LoVo (cell line): ENCODE measurements at regions not wholly inside any gene's neighbourhood (a gene's known extent, or its start where the extent isn't known, plus 50 kb on each side); places are given as distances from the start of the nearest gene placed in this dataset.
"Not testable (repeated sequence)": the region's sequence is repeated elsewhere in the genome, so short reads cannot be mapped to it uniquely, and the experiment has no call there.

ENCODE experiments used
- DNase-seq: peaks from one replicate; pipeline ENCODE4 v3.0.0-alpha.2; 2016; ENCODE audit warnings: low spot score

DNA sequence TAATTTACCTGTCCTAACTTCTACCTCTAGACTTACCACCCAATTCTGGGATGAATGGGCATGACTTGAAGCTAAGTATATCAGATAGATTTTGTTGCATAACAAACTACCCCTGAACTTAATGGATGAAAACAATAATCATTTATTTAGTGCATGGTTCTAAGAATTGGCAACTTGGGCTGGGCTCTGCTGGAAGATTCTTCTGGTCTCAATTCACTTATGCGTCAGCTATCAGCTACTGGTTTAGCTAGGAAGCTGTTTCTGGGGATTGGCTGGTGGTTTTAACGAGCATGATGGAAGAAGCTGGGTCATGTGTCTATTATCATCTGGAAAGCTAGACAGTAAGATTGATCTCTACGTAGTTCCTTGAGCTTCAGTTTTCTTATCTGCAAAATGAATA is 77.3 kb upstream of the LMCD1 start:
- DNase-seq: no peak

DNA sequence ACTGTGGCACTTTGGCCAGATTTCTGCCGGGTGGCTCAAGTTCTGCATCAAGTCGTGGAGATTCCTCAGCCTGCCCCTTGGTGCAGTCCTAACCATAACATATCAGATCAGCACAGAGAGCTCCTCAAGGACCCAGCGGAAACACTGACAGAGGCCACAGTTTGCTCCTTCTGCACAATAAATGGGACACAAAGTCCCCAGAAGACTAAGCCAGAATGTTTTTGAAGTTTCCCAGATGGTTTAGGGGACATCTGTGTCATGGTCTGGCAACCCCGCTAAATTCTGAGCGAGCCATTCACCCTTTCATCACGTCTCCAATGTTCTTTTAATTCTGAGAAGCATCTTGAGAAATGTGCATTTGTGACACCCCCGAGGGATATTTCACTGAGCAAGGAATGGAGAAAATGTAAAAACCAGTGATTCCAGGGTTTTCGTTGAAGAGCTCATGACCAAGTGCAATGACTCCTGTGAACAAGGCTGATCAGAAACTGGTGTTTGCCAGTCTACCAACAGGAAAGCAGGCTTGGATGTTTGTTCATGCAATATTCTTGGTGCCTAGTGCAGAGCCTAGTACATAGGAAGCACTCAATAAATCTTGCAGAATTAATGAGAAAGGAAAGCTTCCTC is 64.8 kb upstream of the LMCD1 start:
- no peak for DNase-seq

DNA sequence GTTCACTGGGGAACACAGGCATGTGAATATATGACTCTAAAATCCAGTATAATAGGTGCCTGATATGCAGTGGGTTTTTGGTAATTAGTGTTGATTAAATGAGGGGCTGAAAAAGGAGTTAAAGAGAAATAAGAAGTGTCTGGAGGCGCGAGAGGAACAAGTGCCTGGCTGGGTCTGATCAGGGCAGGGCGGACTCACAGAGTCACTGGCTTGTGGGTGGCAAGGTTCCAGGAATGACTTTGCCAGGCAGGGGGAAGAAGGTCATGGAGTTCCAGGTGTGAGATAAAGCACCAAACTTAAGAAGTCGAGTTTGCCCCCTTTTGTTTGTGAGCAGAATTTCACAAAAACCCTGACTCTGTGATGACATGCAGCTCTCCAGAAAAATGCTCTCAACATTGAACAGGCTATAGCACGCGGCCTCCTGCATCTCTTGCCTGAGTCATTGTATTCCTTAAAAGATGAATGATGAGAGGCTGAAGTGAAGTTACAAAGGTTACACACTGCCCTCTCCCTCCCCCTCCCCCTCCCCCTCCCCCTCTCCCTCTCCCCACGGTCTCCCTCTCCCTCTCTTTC is 63.0 kb upstream of the LMCD1 start:
- DNase-seq: no peak

DNA sequence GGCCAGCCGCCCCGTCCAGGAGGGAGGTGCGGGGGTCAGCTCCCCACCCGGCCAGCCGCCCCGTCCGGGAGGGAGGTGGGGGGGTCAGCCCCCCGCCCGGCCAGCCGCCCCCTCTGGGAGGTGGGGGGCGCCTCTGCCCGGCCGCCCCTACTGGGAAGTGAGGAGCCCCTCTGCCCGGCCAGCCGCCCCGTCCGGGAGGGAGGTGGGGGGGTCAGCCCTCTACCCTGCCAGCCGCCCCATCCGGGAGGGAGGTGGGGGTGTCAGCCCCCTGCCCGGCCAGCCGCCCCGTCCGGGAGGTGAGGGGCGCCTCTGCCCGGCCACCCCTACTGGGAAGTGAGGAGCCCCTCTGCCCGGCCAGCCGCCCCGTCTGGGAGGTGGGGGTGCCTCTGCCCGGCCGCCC is 61.5 kb upstream of the LMCD1 start:
- not testable (repeated sequence) for DNase-seq

DNA sequence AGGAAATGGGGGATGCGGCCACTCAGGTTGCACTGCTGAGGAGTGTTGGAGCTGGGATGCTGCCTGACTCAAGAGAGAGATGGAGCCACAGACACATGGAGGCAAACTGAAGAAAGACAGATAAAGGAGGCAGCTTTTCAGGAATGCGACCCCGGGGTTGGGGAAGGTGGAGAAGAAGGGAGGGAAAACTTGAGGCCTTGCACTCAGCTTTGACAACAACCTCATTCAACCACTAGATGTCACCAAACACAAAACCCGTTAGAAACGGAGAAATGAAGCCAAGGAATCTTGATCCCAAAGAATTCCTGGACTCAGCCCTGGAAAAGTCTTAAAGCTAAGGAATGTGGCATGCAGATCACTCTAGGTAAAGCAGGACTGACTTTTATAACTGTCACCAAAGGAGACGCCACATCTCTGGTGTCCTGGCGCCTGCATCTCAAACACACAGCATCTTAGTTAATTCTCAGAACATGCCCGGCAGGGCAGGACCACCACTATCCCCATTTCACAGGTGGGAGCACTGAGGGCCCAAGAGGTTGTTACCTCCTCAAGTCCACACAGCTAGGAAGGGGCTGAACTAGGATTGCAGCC is 59.6 kb upstream of the LMCD1 start:
- peak; percentile 61 for DNase-seq

DNA sequence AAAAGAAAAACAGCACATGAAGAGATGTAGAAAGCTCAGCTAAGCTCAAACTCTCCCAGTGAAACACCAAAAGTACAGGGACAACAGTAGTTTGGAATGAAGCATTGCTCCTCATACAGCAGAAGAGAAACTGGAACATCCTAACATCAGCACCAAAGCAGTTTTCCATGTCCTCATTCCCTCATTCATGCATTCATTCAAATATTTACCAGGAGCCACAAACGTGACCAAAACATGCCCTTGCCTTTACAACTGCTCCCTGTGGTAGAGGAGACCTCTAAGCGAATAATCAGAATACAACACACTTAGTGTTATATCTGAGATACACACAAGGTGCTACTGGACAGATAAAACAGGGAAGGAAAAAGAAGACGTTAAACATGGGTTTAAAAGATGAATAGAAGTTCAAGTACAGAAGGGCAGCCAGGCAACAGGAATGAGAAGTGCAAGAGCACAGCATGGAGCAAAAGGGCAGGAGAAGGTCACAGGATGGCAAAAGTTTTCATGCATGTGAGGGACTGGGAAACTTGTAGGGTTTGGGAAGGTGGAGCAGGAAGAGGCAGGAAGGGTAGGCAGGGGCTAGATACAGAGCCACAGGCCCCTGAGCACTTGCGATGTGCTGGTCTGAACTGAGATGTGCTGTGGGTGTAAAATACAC is 58.5 kb upstream of the LMCD1 start:
- DNase-seq: no peak

DNA sequence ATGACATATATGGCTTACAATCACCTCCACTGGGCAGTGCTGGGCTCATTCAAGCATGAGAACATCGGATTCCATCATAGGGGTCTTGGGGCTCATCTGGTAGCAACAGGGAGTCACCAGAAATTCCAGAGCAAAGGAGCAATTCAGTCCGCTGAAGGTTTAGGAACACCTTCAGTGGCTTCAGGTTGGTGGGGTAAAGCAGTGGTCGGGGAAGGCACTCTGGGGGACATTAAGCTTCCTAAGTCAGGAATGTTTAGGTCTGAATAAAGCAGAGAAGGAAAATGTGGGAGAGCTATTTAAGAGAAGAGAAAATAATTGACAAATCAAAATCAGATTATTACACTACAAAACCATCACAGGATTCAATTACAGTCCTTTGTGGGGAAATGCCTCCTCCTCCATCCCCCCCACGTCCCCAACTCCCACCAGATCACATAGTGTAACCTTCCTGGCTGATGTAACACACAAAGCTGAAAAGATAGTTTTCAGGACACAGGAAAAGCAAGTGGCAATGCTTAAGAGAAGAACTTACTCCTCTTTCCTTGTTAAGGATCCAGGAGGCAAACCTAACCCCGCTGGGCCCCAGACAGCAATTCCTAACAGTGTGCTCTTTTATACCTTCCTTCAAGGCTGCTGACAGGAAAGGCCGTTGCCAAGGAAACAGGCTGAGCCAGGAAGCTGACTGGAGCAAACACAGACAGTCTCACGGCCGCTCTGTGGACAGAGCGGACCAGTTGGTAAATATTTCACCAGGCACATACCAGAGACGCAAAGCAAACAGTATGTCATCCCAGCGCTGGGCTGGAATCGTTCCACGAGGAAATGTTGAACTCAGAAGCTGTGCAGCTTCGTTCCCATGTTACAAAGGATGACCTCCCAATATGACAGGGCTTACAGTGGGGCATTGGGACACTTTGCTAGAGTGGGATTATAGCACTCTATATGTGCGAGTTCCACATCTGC is 57.5 kb upstream of the LMCD1 start:
- DNase-seq: peak; percentile 92

DNA sequence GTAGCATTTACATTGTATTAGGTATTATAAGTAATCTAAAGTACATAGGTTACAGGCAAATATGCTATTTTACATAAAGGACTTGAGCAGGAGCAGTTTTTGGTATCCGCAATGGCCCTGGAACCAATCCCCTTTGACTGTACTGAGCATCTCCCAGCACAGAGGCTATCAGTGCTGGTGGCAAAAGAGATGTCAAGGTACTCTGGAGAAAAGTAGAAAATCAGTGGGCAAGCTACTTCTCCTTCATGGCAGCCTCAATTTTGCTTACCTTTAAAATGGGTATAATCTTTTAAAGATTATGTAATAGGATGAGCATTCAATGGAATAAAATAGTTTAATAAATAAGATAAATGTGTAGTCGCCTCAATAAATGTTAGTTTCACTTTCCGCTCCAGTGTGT is 56.7 kb upstream of the LMCD1 start:
- no peak for DNase-seq

DNA sequence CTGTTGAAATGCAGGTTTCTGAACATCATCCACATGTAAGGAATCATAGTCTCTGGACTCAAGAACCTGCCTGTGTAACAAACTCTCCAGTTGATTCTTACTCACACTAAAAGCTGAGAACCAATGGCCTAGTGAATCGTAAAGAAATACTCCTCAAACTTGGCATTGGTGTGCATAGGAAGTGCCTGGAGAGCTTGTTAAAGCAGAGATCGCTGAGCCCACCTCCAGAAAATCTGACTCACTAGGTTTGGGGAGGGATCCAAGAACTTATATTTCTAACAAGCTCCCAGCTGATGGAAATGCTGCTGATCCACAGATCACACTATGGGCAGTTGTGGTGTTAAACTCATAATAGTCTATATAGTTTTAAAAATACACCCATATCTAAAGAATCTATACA is 55.8 kb upstream of the LMCD1 start:
- DNase-seq: peak; percentile 5

DNA sequence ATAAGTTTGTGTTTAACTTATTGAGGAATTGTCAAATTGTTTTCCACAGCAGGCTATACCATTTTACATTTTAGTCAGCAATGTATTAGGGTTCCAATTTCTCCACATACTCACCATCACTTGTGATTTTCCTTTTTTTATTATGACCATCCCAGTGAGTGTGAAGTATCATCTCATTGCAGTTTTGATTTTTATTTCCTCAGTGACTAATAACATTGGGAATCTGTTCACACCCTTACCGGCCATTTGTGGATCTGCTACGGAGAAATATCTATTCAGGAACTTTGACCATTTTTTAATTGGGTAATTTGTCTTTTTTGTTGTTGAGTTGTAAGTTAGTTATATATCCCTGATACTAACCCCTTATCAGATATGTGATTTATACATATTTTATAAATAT is 54.8 kb upstream of the LMCD1 start:
- DNase-seq: peak; percentile 8

DNA sequence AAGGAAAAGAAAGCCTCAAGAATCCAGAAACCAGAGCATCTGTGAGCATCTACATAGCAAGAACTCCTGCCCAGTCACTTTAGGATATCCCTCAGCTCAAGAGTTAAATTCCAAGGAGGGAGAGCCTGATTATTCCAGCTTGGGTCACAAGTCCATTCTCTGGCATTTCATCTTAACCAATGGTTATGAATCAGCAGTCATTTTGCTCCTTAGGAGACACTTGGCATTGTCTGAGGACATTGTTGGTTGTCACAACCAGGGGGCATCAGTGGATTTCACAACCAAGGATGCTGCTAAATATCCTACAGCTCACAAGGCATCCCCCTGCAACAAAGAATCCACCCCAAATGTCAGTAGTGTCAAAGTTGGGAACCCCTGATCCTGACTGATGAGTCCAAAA is 51.0 kb upstream of the LMCD1 start:
- no peak for DNase-seq

DNA sequence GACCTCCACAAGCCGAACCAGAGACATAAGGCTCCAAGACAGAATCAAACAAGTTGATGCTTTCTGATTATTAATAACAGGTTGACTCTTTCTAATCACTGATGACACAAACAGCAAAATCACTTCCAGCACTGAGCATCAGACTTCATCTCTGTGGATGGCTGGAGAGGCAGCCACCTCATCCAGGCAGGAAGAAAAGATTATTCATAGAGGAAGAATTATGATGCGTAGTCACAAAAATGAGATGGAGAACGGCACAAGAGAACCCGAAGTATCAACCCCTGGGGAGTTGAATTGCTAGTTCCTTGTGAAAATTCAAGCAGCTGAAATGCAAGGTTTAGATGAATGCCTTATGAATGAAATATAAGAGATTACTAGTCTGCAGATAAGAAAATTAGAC is 49.9 kb upstream of the LMCD1 start:
- DNase-seq: no peak
